Muscle of leg (tissue), 3 donors: ENCODE measurements at regions not wholly inside any gene's neighbourhood (a gene's known extent, or its start where the extent isn't known, plus 50 kb on each side); places are given as distances from the start of the nearest gene placed in this dataset.

Source experiments
- DNase-seq: peaks from one replicate; pipeline ENCODE4 v3.0.0; 2013
- H3K27ac ChIP-seq: one replicate; pipeline ENCODE4 v1.5.1; 2013; ENCODE audit warnings: mild to moderate bottlenecking, low read length, control low read depth
- H3K27me3 ChIP-seq: one replicate; pipeline ENCODE4 v1.6.1; 2013; ENCODE audit warnings: low read length; ENCODE audit not compliant: control insufficient read depth, insufficient read depth
- H3K36me3 ChIP-seq: one replicate; pipeline ENCODE4 v1.6.1; 2013; ENCODE audit warnings: low read length; ENCODE audit not compliant: control insufficient read depth, insufficient read depth
- H3K4me1 ChIP-seq: one replicate; pipeline ENCODE4 v1.6.1; 2013; ENCODE audit warnings: low read length; ENCODE audit not compliant: control insufficient read depth, insufficient read depth
- H3K4me3 ChIP-seq: one replicate; pipeline ENCODE4 v1.5.1; 2013; ENCODE audit warnings: low read length, control low read depth
- H3K9me3 ChIP-seq: replicated peaks from 2 replicates; pipeline ENCODE4 v1.6.1; 2013; ENCODE audit warnings: low read depth, low read length; ENCODE audit not compliant: control insufficient read depth
- WGBS: methylation state at CpG from one replicate; pipeline ENCODE4 v1.1.5; 2013; ENCODE audit warnings: missing lambda C conversion rate; ENCODE audit not compliant: insufficient coverage; 5-methylcytosine and 5-hydroxymethylcytosine counted together

- WGBS: 68% methylated on average over 34 of the region's 38 CpGs
- no peaks in the 10 kb centered on the region for H3K36me3 ChIP-seq
Measured at GRCh38 chr22:48678171-48679135, 1149.2 kb downstream of the BRD1 start.

DNA sequence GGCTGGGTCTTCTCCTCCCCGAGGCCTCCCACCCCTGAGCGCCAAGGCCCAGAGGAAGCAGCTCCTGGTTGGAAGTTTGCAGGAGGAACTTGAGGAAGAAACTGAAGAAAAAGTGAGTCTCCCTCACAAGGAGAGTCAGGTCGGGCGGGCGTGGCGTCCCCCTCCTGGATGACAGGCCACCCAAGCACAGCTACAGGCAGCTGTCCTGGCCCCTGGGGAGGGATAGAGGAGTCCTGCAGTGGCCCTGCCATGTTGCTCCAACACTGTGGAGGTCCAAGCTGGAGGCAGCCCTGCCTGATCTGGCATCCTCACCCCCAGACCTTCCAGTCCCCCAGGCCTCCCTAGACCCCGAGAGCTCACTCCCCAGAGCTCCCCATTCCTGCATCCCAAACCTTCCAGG, 1150.1 kb downstream of the BRD1 start:
- WGBS: 70% methylated on average over 2 of the region's 7 CpGs

More at GRCh38 chr22:48678171-48679135, 1149.2 kb downstream of the BRD1 start:
- no peaks in the 10 kb centered on the region for H3K9me3 ChIP-seq
- DNase-seq: no peak
- no peak overlapping the region for H3K27ac ChIP-seq
- H3K27me3 ChIP-seq: no peaks in the 10 kb centered on the region
- no peaks in the 10 kb centered on the region for H3K4me1 ChIP-seq
- no peak overlapping the region for H3K4me3 ChIP-seq

DNA sequence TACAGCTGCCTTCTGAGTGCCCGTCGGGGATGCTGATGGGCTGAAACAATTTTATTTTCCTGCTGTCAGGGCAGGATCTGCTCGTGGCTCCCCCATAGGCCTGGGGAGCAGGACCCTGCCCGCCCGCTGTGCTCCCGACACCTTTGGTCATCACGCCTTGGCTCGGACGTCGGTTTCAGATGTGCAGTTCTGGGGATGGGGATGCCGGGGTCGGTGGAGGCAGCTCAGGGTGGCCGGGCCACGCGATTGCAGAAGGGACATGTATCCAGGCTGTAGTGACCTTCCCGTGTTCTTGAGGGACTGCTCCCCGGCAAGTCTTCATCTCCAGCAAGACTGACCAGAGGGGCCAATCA, 1150.5 kb downstream of the BRD1 start:
- 76% methylated on average over 17 of the region's 17 CpGs for WGBS
- H3K4me3 ChIP-seq: no peak overlapping the region
- no peak for DNase-seq
- H3K9me3 ChIP-seq: peaks cover 7% of the 10 kb centered on the region
- H3K27me3 ChIP-seq: no peaks in the 10 kb centered on the region
- H3K36me3 ChIP-seq: no peaks in the 10 kb centered on the region
- H3K27ac ChIP-seq: no peak overlapping the region
- no peaks in the 10 kb centered on the region for H3K4me1 ChIP-seq

More for the DNA sequence above, 1150.1 kb downstream of the BRD1 start:
- Histone ChIP-seq H3K27me3 (no peaks in the 10 kb centered on the region), H3K27ac (no peak overlapping the region), H3K4me3 (no peak overlapping the region), H3K4me1 (no peaks in the 10 kb centered on the region), H3K36me3 (no peaks in the 10 kb centered on the region), H3K9me3 (peaks cover 2% of the 10 kb centered on the region)
- DNase-seq: no peak

- DNase-seq: no peak
- H3K27ac ChIP-seq: no peak overlapping the region
- H3K4me3 ChIP-seq: no peak overlapping the region
- H3K4me1 ChIP-seq: no peaks in the 10 kb centered on the region
- peaks cover 14% of the 10 kb centered on the region for H3K9me3 ChIP-seq
- H3K36me3 ChIP-seq: no peaks in the 10 kb centered on the region
- WGBS: 84% methylated on average over 15 of the region's 15 CpGs
- no peaks in the 10 kb centered on the region for H3K27me3 ChIP-seq
Measured at GRCh38 chr22:48676266-48677167, 1151.2 kb downstream of the BRD1 start.

GRCh38 chr22:48675830-48676145, 1151.9 kb downstream of the BRD1 start:
- Histone ChIP-seq H3K27ac (no peak overlapping the region), H3K4me3 (no peak overlapping the region), H3K4me1 (no peaks in the 10 kb centered on the region), H3K36me3 (no peaks in the 10 kb centered on the region), H3K27me3 (no peaks in the 10 kb centered on the region), H3K9me3 (peaks cover 15% of the 10 kb centered on the region)
- WGBS: 87% methylated on average over 4 of the region's 4 CpGs
- no peak for DNase-seq

DNA sequence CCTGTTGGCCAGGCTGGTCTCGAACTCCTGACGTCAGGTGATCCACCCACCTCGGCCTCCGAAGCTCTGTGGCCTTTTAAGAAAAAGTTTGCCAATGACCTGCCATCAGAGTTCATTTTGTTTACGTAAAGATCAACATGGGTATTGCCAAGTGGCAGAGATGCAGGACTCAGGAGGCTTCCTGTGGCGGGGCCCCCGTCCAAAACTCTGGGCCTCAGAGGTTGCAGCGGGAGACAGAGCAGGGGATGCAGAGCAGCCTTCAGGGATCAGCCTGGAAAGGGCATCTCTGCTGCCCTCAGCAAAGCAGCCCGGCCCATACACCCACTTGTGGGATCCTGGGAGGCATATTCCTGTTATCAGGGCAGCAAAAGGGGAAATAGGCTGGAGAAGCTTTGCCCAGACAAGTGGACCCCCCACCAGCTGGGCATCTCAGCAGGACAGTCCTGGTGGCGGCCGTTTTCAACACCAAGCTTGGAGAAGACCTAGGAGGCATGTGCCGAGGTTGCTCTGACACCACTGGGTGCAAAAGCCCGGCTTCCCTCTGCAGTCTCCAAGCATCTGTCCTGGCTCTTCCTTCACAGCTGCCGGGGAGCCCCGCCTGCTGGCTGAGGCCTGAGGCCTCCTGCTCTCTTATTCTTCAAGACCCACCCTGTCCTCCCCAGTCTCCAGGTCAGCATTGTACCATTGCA, 1152.4 kb downstream of the BRD1 start:
- Histone ChIP-seq H3K9me3 (peaks cover 15% of the 10 kb centered on the region), H3K36me3 (no peaks in the 10 kb centered on the region), H3K27me3 (no peaks in the 10 kb centered on the region), H3K27ac (no peak overlapping the region), H3K4me1 (no peaks in the 10 kb centered on the region), H3K4me3 (no peak overlapping the region)
- peak; percentile 30 for DNase-seq
- 70% methylated on average over 14 of the region's 15 CpGs for WGBS

GRCh38 chr22:48673806-48674500, 1153.7 kb downstream of the BRD1 start:
- WGBS: 85% methylated on average over 22 of the region's 24 CpGs
- H3K27ac ChIP-seq: no peak overlapping the region
- no peaks in the 10 kb centered on the region for H3K36me3 ChIP-seq
- no peak for DNase-seq
- no peaks in the 10 kb centered on the region for H3K27me3 ChIP-seq
- no peaks in the 10 kb centered on the region for H3K4me1 ChIP-seq
- H3K9me3 ChIP-seq: peaks cover 15% of the 10 kb centered on the region
- H3K4me3 ChIP-seq: no peak overlapping the region

- peaks cover 15% of the 10 kb centered on the region for H3K9me3 ChIP-seq
- H3K36me3 ChIP-seq: no peaks in the 10 kb centered on the region
- H3K27ac ChIP-seq: no peak overlapping the region
- H3K4me1 ChIP-seq: no peaks in the 10 kb centered on the region
- H3K4me3 ChIP-seq: no peak overlapping the region
- no CpG with 5 or more reads among the region's 3 CpGs for WGBS
- DNase-seq: no peak
- H3K27me3 ChIP-seq: no peaks in the 10 kb centered on the region
Measured at GRCh38 chr22:48672387-48672786, 1155.3 kb downstream of the BRD1 start.

GRCh38 chr22:48670731-48671130, 1156.9 kb downstream of the BRD1 start:
- H3K36me3 ChIP-seq: no peaks in the 10 kb centered on the region
- DNase-seq: no peak
- WGBS: 29% methylated on average over 3 of the region's 5 CpGs
- no peaks in the 10 kb centered on the region for H3K4me1 ChIP-seq
- peaks cover 15% of the 10 kb centered on the region for H3K9me3 ChIP-seq
- no peak overlapping the region for H3K27ac ChIP-seq
- no peaks in the 10 kb centered on the region for H3K27me3 ChIP-seq
- H3K4me3 ChIP-seq: no peak overlapping the region
